Endothelial cell (in vitro differentiated cells): ENCODE measurements at regions not wholly inside any gene's neighbourhood (a gene's known extent, or its start where the extent isn't known, plus 50 kb on each side); places are given as distances from the start of the nearest gene placed in this dataset.

Source experiments
- DNase-seq: peaks from one replicate; pipeline ENCODE4 v3.0.0; 2021; ENCODE audit warnings: low spot score
- H3K27ac Mint-ChIP-seq: one replicate; pipeline ENCODE4 v1.8.0; 2021; ENCODE audit warnings: mixed read lengths, inconsistent platforms; ENCODE audit not compliant: unreplicated experiment
- H3K27me3 Mint-ChIP-seq: one replicate; pipeline ENCODE4 v1.8.0; 2021; ENCODE audit warnings: mild to moderate bottlenecking, moderate library complexity, mixed read lengths, inconsistent platforms; ENCODE audit not compliant: unreplicated experiment
- H3K36me3 Mint-ChIP-seq: one replicate; pipeline ENCODE4 v1.8.0; 2021; ENCODE audit warnings: mild to moderate bottlenecking, low read depth, mixed read lengths, inconsistent platforms; ENCODE audit not compliant: unreplicated experiment
- H3K4me1 Mint-ChIP-seq: one replicate; pipeline ENCODE4 v1.8.0; 2021; ENCODE audit warnings: mild to moderate bottlenecking, mixed read lengths, inconsistent platforms; ENCODE audit not compliant: unreplicated experiment
- H3K4me3 Mint-ChIP-seq: one replicate; pipeline ENCODE4 v1.8.0; 2021; ENCODE audit warnings: mild to moderate bottlenecking, mixed read lengths, inconsistent platforms; ENCODE audit not compliant: unreplicated experiment
- H3K9me3 Mint-ChIP-seq: one replicate; pipeline ENCODE4 v1.8.0; 2021; ENCODE audit warnings: mixed read lengths, inconsistent platforms; ENCODE audit not compliant: unreplicated experiment
- CTCF ChIP-seq: fragments of 200-600 bp; sonication (generic); IDR thresholded peaks from one replicate; pipeline ENCODE4 v1.5.0; 2021; ENCODE audit warnings: antibody characterized with exemption; ENCODE audit not compliant: unreplicated experiment

GRCh38 chr21:36579898-36580297 lies 100.0 kb upstream of the CLDN14 start:
- H3K36me3 Mint-ChIP-seq = no peaks in the 10 kb centered on the region
- peaks cover 3% of the 10 kb centered on the region for H3K4me1 Mint-ChIP-seq
- no peak for TF ChIP-seq CTCF
- no peak for DNase-seq
- H3K4me3 Mint-ChIP-seq = no peak overlapping the region
- H3K9me3 Mint-ChIP-seq = no peaks in the 10 kb centered on the region
- H3K27ac Mint-ChIP-seq = no peak overlapping the region
- H3K27me3 Mint-ChIP-seq = no peaks in the 10 kb centered on the region

GRCh38 chr21:36582271-36582670 lies 102.3 kb upstream of the CLDN14 start:
- DNase-seq = no peak
- no peak for TF ChIP-seq CTCF
- H3K27ac Mint-ChIP-seq = no peak overlapping the region
- peaks cover 3% of the 10 kb centered on the region for H3K4me1 Mint-ChIP-seq
- H3K36me3 Mint-ChIP-seq = no peaks in the 10 kb centered on the region
- peaks cover 3% of the 10 kb centered on the region for H3K27me3 Mint-ChIP-seq
- H3K9me3 Mint-ChIP-seq = no peaks in the 10 kb centered on the region
- H3K4me3 Mint-ChIP-seq = no peak overlapping the region

GRCh38 chr21:36583591-36583990 lies 103.7 kb upstream of the CLDN14 start:
- Mint-ChIP-seq H3K4me3 (no peak overlapping the region), H3K9me3 (no peaks in the 10 kb centered on the region), H3K4me1 (peaks cover 3% of the 10 kb centered on the region), H3K27me3 (peaks cover 3% of the 10 kb centered on the region), H3K36me3 (no peaks in the 10 kb centered on the region), H3K27ac (no peak overlapping the region)
- no peak for DNase-seq
- no peak for TF ChIP-seq CTCF

- Mint-ChIP-seq H3K4me1 (peaks cover 3% of the 10 kb centered on the region), H3K9me3 (no peaks in the 10 kb centered on the region), H3K27me3 (peaks cover 3% of the 10 kb centered on the region), H3K36me3 (no peaks in the 10 kb centered on the region), H3K27ac (no peak overlapping the region), H3K4me3 (no peak overlapping the region)
- DNase-seq = no peak
- no peak for TF ChIP-seq CTCF
Measured at GRCh38 chr21:36584980-36585940, 105.3 kb upstream of the CLDN14 start.

GRCh38 chr21:36587388-36587787 lies 107.5 kb upstream of the CLDN14 start:
- Mint-ChIP-seq H3K4me3 (no peak overlapping the region), H3K9me3 (no peaks in the 10 kb centered on the region), H3K27ac (no peak overlapping the region), H3K27me3 (peaks cover 5% of the 10 kb centered on the region), H3K4me1 (peaks cover 3% of the 10 kb centered on the region), H3K36me3 (no peaks in the 10 kb centered on the region)
- DNase-seq = no peak
- TF ChIP-seq CTCF = no peak
